ENCODE measurements at regions not wholly inside any gene's neighbourhood (a gene's known extent, or its start where the extent isn't known, plus 50 kb on each side); places are given as distances from the start of the nearest gene placed in this dataset.
"Not testable (repeated sequence)": the region's sequence is repeated elsewhere in the genome, so short reads cannot be mapped to it uniquely, and the experiment has no call there.

- Mint-ChIP-seq H3K27me3 (ENCODE audit: low read depth) (peaks cover 5% of the 10 kb centered on the region), H3K9me3 (peaks cover 2% of the 10 kb centered on the region), H3K4me1 (ENCODE audit: low read depth) (no peaks in the 10 kb centered on the region), H3K27ac (no peak overlapping the region), H3K36me3 (ENCODE audit: low read depth) (no peaks in the 10 kb centered on the region), H3K4me3 (no peak overlapping the region)
- intact Hi-C loops (cut with micrococcal nuclease) = no loop called here
- CTCF ChIA-PET = interaction anchor here (0.8 kb wide), 1 partner anchor 165 kb away, joined by 6 read pairs; no protein-coding TSS in a partner anchor
- DNase-seq = no peak
These were observed 480.8 kb upstream of the DPH6 start for GRCh38 chr15:36026627-36027283.

DNA sequence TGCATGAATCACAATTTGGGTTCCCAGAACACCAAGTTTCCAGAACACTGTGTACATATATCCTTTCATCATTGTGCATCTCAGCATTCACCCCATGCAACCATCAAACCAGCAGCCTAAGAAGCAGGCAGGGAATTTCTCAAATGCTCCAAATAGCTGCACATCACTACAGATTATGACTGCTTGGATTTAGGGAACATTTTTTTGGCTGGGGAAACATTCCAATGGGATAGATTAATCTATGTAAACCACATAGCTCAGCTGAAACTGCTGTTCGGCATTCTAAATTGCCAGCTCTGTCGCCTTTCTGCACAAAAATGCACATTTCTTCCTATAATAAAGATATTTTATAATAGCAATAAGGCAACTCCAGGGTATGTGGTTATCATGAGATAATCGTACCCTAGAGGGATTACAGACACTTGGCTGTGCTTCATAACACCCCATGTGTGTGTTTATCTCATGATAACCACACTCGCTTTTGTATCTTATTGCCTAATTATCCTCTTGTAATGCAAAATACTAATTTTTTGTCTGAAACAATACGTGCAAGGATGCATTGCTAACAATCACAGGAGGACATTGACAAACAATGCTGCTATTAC, 483.7 kb upstream of the DPH6 start:
- DNase-seq = no peak
- Mint-ChIP-seq H3K27me3 (ENCODE audit: low read depth) (peaks cover 5% of the 10 kb centered on the region), H3K36me3 (ENCODE audit: low read depth) (no peaks in the 10 kb centered on the region), H3K4me1 (ENCODE audit: low read depth) (no peaks in the 10 kb centered on the region), H3K27ac (no peak overlapping the region), H3K4me3 (no peak overlapping the region), H3K9me3 (peaks cover 2% of the 10 kb centered on the region)
- intact Hi-C loops (cut with micrococcal nuclease) = no loop called here
- CTCF ChIA-PET = no interaction called here

DNA sequence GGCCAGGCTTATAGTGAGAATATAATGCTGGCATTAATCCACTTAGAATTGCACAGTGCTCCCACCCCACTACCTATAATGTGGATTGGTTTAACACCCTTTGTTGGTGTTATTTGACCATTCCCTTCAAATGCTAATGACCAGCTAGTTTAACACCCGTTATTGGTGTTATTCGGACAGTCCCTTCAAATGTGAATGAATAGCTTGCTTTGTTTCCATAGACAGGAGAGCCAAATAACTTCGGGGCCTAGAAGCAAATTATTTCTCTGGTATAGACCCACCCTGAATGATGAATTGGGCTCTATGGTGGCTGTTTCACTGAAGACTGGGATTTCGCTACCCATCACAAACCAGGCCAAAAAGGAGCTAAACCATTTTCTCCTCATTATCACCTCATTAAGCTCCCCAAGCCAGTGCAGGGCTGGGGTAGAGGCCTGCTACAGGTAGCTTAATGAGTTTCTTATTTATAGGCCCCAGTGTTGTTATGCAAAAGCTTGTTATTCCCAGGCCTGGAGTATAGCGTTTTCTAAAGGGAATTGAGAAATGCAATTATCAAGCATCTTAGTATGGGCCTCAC, 494.1 kb upstream of the DPH6 start:
- Mint-ChIP-seq H3K4me1 (ENCODE audit: low read depth) (no peaks in the 10 kb centered on the region), H3K9me3 (no peaks in the 10 kb centered on the region), H3K36me3 (ENCODE audit: low read depth) (no peaks in the 10 kb centered on the region), H3K4me3 (no peak overlapping the region), H3K27me3 (ENCODE audit: low read depth) (no peaks in the 10 kb centered on the region), H3K27ac (no peak overlapping the region)
- DNase-seq = no peak
- intact Hi-C loops (cut with micrococcal nuclease) = no loop called here
- CTCF ChIA-PET = no interaction called here

- intact Hi-C loops (cut with micrococcal nuclease); CTCF ChIA-PET; H3K4me3 Mint-ChIP-seq: not testable (repeated sequence)
These were observed 501.2 kb upstream of the DPH6 start for GRCh38 chr15:36047018-36047716.

GRCh38 chr15:36050899-36051298, 504.9 kb upstream of the DPH6 start:
- H3K36me3 Mint-ChIP-seq (ENCODE audit: low read depth) = no peaks in the 10 kb centered on the region
- no peak for DNase-seq
- no peaks in the 10 kb centered on the region for H3K9me3 Mint-ChIP-seq
- CTCF ChIA-PET = no interaction called here
- H3K4me1 Mint-ChIP-seq (ENCODE audit: low read depth) = no peaks in the 10 kb centered on the region
- H3K4me3 Mint-ChIP-seq = no peak overlapping the region
- H3K27me3 Mint-ChIP-seq (ENCODE audit: low read depth) = no peaks in the 10 kb centered on the region
- H3K27ac Mint-ChIP-seq = no peak overlapping the region
- intact Hi-C loops (cut with micrococcal nuclease) = no loop called here

More at GRCh38 chr15:36047018-36047716, 501.2 kb upstream of the DPH6 start:
- H3K36me3 Mint-ChIP-seq (ENCODE audit: low read depth); H3K27ac Mint-ChIP-seq; H3K9me3 Mint-ChIP-seq; H3K4me1 Mint-ChIP-seq (ENCODE audit: low read depth); DNase-seq; H3K27me3 Mint-ChIP-seq (ENCODE audit: low read depth): not testable (repeated sequence)

DNA sequence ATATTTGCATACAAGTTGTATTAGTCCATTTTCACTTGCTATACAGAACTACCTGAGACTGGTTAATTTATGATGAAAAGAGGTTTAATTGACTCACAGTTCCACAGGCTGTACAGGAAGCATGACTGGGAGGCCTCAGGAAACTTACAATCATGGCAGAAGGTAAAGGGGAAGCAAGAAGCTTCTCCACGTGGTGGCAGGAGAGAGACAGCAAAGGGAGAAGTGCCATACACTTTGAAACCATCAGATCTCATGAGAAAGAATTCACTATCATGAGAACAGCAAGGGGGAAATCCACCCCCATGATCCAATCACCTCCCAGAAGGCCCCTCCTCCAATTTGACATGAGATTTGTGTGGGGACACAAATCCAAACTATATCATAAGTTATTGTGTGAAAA, 506.7 kb upstream of the DPH6 start:
- DNase-seq; H3K4me3 Mint-ChIP-seq; H3K27ac Mint-ChIP-seq; intact Hi-C loops (cut with micrococcal nuclease); H3K27me3 Mint-ChIP-seq (ENCODE audit: low read depth); H3K36me3 Mint-ChIP-seq (ENCODE audit: low read depth); H3K4me1 Mint-ChIP-seq (ENCODE audit: low read depth); H3K9me3 Mint-ChIP-seq; CTCF ChIA-PET: not testable (repeated sequence)

DNA sequence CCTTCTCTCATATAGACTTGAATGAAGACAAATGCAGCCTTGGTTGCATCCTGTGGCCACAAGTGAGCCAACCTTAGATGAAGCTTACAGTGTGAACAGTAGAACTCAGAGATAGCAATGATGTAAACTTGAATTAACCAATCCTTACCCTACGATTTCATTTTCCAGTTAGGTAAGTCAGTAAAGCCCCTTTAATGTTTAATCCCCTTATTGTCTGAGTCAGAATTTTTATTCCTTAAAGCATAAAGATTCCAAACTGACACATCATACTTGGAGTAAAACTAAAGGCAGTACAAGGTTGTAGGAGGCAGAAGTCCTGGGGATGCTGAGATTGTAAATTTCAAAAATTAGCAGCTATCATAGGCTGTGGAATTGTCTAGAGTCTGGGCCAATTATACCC, 507.8 kb upstream of the DPH6 start:
- Mint-ChIP-seq H3K36me3 (ENCODE audit: low read depth) (no peaks in the 10 kb centered on the region), H3K9me3 (no peaks in the 10 kb centered on the region), H3K27me3 (ENCODE audit: low read depth) (no peaks in the 10 kb centered on the region), H3K4me1 (ENCODE audit: low read depth) (no peaks in the 10 kb centered on the region), H3K4me3 (no peak overlapping the region), H3K27ac (no peak overlapping the region)
- CTCF ChIA-PET = no interaction called here
- intact Hi-C loops (cut with micrococcal nuclease) = no loop called here
- no peak for DNase-seq

DNA sequence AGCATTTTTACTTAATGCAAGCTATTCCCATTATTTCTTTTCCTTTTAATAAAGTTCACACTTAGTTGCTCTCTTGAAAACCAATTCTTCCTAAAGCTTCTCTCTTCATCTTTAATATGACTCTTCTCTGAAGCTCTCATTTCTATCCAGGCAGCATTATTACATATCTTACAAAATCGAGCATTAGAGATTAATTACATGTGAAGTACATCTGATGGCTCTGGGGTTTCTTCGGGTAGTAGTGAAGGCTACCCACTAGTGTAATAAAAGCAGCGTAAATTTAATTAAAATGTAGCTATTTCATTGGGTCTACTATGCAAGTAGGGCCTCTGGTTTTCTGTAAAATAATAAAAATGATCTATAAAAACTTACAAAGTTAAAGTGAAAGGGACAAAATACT, 513.6 kb upstream of the DPH6 start:
- intact Hi-C loops (cut with micrococcal nuclease) = no loop called here
- CTCF ChIA-PET = interaction anchor here (1.0 kb wide), 1 partner anchor 309 kb away, joined by 3 read pairs; no protein-coding TSS in a partner anchor
- Mint-ChIP-seq H3K27me3 (ENCODE audit: low read depth) (no peaks in the 10 kb centered on the region), H3K36me3 (ENCODE audit: low read depth) (no peaks in the 10 kb centered on the region), H3K4me1 (ENCODE audit: low read depth) (no peaks in the 10 kb centered on the region), H3K27ac (no peak overlapping the region), H3K4me3 (no peak overlapping the region), H3K9me3 (no peaks in the 10 kb centered on the region)
- DNase-seq = no peak

DNA sequence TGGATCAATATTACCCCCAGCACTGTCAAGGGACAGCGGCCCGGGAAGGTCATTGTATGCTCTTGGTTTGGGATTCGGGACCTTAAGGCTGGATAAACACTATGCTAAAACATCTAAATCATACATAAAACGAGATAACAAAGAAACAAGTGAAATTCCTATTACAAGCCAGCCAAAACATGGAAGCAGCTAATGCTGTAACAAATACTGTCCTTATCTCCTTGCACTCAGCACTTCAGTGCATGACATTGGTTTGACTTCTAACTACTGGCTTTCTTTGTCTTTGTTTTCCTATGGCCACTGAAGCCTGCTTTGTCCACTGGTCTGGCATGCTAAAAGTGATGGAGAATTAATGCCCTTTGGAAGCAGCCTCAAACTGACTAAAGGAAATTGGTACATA, 516.4 kb upstream of the DPH6 start:
- Mint-ChIP-seq H3K27ac (no peak overlapping the region), H3K36me3 (ENCODE audit: low read depth) (no peaks in the 10 kb centered on the region), H3K4me3 (no peak overlapping the region), H3K9me3 (no peaks in the 10 kb centered on the region), H3K27me3 (ENCODE audit: low read depth) (no peaks in the 10 kb centered on the region), H3K4me1 (ENCODE audit: low read depth) (no peaks in the 10 kb centered on the region)
- no peak for DNase-seq
- CTCF ChIA-PET = no interaction called here
- intact Hi-C loops (cut with micrococcal nuclease) = no loop called here

GRCh38 chr15:36066757-36067156, 512.7 kb upstream of the CDIN1 start:
- CTCF ChIA-PET = no interaction called here
- Mint-ChIP-seq H3K9me3 (no peaks in the 10 kb centered on the region), H3K4me3 (no peak overlapping the region), H3K36me3 (ENCODE audit: low read depth) (no peaks in the 10 kb centered on the region), H3K27ac (no peak overlapping the region), H3K4me1 (ENCODE audit: low read depth) (no peaks in the 10 kb centered on the region), H3K27me3 (ENCODE audit: low read depth) (no peaks in the 10 kb centered on the region)
- intact Hi-C loops (cut with micrococcal nuclease) = no loop called here
- no peak for DNase-seq

DNA sequence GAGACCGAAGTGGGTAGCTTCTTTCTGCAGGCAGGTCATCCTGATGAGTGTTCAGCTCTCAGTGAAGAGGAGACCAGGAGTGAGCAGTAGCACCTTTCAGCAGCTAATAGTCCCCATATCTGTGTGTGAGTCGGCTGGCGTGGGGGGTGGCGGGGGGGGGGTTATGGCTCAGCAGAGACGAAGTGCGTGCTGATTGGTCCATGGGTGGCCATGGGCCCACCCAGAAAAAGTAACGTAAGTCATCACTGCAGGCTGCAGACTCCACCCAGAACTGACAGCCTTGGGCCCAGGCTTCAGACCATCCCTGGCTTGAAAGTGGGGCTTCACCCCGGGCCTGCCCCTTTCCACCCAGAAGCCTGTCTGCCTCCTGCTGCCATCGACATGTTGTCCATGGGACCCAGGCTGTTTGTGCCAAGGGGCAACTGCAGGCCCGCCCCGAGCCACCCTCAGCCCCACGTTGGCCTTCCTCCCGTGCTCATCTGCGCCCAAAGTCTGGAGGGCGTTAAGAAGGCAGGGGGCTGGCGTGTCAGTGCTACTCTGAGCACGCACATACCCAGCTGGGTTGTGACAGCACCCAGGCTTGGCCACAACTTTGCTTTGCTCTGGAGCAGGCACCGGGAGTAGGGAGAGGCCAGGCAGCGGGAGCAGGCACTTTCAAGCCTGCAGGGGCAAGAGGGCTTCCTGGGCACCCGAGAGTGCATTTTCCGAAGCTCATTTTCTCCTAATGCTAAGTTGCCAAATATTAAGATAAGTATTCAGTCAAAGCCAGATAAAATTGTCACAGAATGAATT, 511.7 kb upstream of the CDIN1 start:
- no peaks in the 10 kb centered on the region for H3K4me1 Mint-ChIP-seq (ENCODE audit: low read depth)
- CTCF ChIA-PET = no interaction called here
- H3K27me3 Mint-ChIP-seq (ENCODE audit: low read depth) = no peaks in the 10 kb centered on the region
- H3K36me3 Mint-ChIP-seq (ENCODE audit: low read depth) = no peaks in the 10 kb centered on the region
- intact Hi-C loops (cut with micrococcal nuclease) = no loop called here
- H3K27ac Mint-ChIP-seq = no peak overlapping the region
- DNase-seq = no peak
- H3K9me3 Mint-ChIP-seq = no peaks in the 10 kb centered on the region
- no peak overlapping the region for H3K4me3 Mint-ChIP-seq

DNA sequence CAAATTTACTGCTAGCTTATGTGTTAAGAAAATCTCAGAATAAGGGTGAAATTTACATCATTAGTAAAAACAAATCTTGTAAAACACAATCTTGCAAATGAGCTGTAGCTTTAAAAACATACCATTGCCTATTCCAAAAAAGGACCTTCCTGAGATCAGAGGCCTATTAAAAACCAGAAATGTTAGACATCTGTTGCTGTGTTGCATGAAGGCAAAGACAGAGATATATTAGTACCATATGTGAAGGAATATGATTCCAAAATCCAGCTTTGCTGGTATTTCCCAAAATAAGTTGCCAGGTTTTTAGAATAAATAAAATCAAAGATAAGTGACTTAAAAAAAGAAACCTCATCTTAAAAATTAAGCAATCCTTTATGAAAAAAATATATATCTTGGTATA, 504.1 kb upstream of the CDIN1 start:
- Mint-ChIP-seq H3K27ac (no peak overlapping the region), H3K36me3 (ENCODE audit: low read depth) (no peaks in the 10 kb centered on the region), H3K9me3 (no peaks in the 10 kb centered on the region), H3K4me3 (no peak overlapping the region), H3K27me3 (ENCODE audit: low read depth) (no peaks in the 10 kb centered on the region), H3K4me1 (ENCODE audit: low read depth) (no peaks in the 10 kb centered on the region)
- DNase-seq = no peak
- intact Hi-C loops (cut with micrococcal nuclease) = no loop called here
- CTCF ChIA-PET = interaction anchor here (0.6 kb wide), 1 partner anchor 17 kb away, joined by 3 read pairs; no protein-coding TSS in a partner anchor
